ENCODE measurements at regions not wholly inside any gene's neighbourhood (a gene's known extent, or its start where the extent isn't known, plus 50 kb on each side); places are given as distances from the start of the nearest gene placed in this dataset.

DNA sequence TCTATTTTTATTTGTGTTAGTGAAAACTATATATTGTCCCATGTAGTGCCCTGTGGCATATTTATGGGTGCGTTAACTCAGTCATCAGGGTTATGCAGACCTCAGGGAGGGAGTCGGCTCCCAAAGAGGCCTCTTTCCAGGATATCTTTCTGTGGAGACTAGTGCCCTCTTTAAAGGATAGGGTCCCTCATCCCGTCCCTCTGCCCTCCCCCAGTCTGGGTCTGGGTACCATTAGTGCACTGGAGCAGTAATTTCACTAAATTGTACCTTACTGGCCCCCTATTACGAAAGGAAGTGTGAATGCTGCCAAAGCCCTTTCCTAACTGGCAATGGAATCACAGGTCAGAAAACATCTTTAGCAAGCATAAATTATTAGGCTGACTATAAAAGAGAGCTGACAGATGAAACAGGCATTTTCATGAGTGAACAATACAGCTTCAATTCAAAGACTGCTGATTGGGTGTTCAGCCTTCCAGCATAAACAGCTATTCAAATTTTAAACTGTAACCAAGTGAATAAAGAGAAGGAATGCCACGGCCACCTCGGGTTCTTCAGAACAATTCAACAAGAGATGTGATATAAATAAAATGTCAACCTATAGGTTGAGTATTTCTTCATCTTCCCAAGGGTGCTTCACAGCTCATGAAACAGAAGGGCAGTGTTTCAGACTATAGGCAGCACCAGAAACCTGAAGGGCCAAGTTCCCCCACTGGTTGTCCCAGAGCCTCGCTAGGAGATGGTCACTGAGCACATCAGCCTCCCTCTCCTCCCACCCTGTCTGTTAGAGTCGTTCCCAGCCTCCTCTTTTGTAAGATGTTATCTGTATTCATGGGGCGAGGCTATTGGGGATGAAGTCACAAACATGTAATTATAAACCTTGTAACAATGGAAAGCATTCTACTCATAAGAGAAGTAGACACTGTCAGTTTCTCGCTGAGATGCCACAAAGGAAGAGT is 318.7 kb downstream of the TMEM161B start:
- no peak for DNase-seq (ENCODE audit: extremely low spot score, unreplicated experiment)
- no peaks in the 10 kb centered on the region for H3K9me3 Mint-ChIP-seq
- no peak overlapping the region for H3K4me3 Mint-ChIP-seq
- H3K4me1 Mint-ChIP-seq (ENCODE audit: unreplicated experiment), result peaks cover 4% of the 10 kb centered on the region
- TF ChIP-seq, protein P1, sequence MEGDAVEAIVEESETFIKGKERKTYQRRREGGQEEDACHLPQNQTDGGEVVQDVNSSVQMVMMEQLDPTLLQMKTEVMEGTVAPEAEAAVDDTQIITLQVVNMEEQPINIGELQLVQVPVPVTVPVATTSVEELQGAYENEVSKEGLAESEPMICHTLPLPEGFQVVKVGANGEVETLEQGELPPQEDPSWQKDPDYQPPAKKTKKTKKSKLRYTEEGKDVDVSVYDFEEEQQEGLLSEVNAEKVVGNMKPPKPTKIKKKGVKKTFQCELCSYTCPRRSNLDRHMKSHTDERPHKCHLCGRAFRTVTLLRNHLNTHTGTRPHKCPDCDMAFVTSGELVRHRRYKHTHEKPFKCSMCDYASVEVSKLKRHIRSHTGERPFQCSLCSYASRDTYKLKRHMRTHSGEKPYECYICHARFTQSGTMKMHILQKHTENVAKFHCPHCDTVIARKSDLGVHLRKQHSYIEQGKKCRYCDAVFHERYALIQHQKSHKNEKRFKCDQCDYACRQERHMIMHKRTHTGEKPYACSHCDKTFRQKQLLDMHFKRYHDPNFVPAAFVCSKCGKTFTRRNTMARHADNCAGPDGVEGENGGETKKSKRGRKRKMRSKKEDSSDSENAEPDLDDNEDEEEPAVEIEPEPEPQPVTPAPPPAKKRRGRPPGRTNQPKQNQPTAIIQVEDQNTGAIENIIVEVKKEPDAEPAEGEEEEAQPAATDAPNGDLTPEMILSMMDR (conservative IDR thresholded peaks at IDR 0.05), result no peak
- no peaks in the 10 kb centered on the region for H3K36me3 Mint-ChIP-seq
- H3K27ac Mint-ChIP-seq, result no peak overlapping the region
- no peaks in the 10 kb centered on the region for H3K27me3 Mint-ChIP-seq

DNA sequence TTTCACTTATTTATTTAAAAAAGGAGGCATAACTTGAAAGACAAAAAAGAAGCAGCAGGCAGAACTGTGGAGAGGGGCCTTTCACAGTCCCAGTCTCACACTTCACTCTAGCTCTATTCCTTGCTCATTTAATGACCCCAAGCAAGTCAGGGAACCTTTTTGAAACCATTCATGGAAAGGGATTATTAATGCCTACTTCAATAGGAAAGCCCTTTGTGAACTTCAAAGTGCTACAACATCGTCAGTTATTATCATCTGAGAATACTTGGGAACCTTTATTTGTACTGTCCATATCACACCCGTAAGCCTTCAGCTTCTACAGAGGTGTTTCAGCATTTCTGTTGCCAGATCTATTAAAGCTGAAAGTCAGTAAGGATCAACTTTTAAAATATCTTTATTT is 320.2 kb downstream of the TMEM161B start:
- Mint-ChIP-seq H3K27ac (no peak overlapping the region), H3K27me3 (no peaks in the 10 kb centered on the region), H3K4me1 (ENCODE audit: unreplicated experiment) (peaks cover 10% of the 10 kb centered on the region), H3K36me3 (no peaks in the 10 kb centered on the region), H3K9me3 (no peaks in the 10 kb centered on the region), H3K4me3 (no peak overlapping the region)
- no peak for DNase-seq (ENCODE audit: extremely low spot score, unreplicated experiment)
- TF ChIP-seq, protein P1 (conservative IDR thresholded peaks at IDR 0.05), result no peak

DNA sequence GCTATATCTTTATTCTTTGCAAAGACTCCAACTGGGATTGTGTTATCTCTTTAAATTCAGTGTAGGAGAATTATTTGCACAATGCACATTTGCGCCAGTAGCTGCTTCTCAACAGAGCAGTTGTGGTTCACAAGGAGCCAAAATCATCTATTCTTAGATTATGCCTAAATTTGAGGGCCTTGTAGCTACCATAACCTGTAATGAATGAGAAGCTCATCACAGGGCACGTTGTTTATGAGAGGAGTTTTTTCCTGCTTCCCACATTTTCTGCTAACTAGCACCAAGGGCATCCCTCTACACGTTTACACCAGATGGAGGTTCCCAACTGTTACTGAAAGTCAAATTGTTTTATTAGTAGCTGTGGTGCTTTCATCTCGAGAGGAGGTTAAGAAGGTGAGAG is 322.4 kb downstream of the TMEM161B start:
- H3K27me3 Mint-ChIP-seq, result no peaks in the 10 kb centered on the region
- no peaks in the 10 kb centered on the region for H3K36me3 Mint-ChIP-seq
- peaks cover 10% of the 10 kb centered on the region for H3K4me1 Mint-ChIP-seq (ENCODE audit: unreplicated experiment)
- no peak overlapping the region for H3K4me3 Mint-ChIP-seq
- no peak overlapping the region for H3K27ac Mint-ChIP-seq
- TF ChIP-seq, protein P1 (conservative IDR thresholded peaks at IDR 0.05), result no peak
- DNase-seq (ENCODE audit: extremely low spot score, unreplicated experiment), result no peak
- H3K9me3 Mint-ChIP-seq, result no peaks in the 10 kb centered on the region

DNA sequence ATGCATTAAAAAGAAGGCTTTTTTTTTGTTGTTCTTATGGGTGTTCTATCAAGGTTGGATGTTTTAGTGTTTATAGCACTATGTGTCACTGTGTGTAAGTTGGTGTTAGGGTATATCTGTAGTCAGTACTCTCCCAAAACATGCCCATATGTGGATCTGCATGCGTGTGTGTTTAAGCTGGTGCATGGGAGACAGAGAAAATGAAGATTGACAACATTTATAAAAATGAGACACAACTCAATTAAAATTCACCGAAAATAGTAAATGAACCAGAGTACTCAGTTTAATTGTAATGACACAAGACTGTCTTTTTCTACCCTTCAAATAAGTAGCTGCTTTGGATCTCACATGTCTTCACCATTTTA is 323.4 kb downstream of the TMEM161B start:
- Mint-ChIP-seq H3K4me1 (ENCODE audit: unreplicated experiment) (peaks cover 10% of the 10 kb centered on the region), H3K27me3 (no peaks in the 10 kb centered on the region), H3K4me3 (no peak overlapping the region), H3K36me3 (no peaks in the 10 kb centered on the region), H3K27ac (no peak overlapping the region), H3K9me3 (no peaks in the 10 kb centered on the region)
- TF ChIP-seq, protein P1 (conservative IDR thresholded peaks at IDR 0.05), result no peak
- DNase-seq (ENCODE audit: extremely low spot score, unreplicated experiment), result no peak

DNA sequence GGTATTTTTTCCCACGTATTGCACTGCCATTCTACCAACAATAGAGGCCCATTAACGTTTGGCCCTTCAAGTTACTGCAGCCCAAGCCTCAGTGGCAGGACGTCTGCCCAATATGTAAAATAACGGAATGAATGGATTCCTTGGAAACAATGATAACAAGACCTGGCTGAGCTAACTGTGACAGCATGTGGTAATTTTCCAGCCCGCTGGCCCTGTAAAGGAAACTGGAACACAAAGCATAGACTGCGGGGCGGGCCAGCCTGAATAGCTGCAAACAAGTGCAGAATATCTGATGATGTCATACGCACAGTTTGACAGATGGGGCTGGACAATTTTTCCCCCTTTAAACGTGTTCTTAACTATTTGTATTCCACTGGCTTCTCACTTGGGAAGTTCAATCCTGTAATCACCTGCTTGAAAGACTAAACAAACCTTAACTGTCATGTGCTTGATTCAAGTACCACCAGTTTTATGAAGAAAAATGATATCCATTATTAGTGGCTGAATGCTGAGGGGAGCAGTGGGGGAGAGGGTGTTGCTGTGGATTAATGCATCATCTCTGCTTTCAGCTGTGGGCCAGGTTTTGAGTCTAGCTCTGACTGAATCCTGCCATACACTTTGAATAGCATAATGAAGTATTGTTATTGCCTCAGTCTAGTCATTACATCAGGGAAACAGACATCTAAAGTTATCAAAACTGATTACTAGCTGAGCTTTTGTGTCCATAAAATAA is 323.9 kb downstream of the TMEM161B start:
- H3K36me3 Mint-ChIP-seq, result no peaks in the 10 kb centered on the region
- TF ChIP-seq, protein P1 (conservative IDR thresholded peaks at IDR 0.05), result no peak
- peaks cover 10% of the 10 kb centered on the region for H3K4me1 Mint-ChIP-seq (ENCODE audit: unreplicated experiment)
- H3K27ac Mint-ChIP-seq, result no peak overlapping the region
- no peaks in the 10 kb centered on the region for H3K9me3 Mint-ChIP-seq
- no peak for DNase-seq (ENCODE audit: extremely low spot score, unreplicated experiment)
- H3K27me3 Mint-ChIP-seq, result no peaks in the 10 kb centered on the region
- H3K4me3 Mint-ChIP-seq, result no peak overlapping the region

Measured in type B pancreatic cell (in vitro differentiated cells).